ENCODE measurements at regions not wholly inside any gene's neighbourhood (a gene's known extent, or its start where the extent isn't known, plus 50 kb on each side); places are given as distances from the start of the nearest gene placed in this dataset.

DNA sequence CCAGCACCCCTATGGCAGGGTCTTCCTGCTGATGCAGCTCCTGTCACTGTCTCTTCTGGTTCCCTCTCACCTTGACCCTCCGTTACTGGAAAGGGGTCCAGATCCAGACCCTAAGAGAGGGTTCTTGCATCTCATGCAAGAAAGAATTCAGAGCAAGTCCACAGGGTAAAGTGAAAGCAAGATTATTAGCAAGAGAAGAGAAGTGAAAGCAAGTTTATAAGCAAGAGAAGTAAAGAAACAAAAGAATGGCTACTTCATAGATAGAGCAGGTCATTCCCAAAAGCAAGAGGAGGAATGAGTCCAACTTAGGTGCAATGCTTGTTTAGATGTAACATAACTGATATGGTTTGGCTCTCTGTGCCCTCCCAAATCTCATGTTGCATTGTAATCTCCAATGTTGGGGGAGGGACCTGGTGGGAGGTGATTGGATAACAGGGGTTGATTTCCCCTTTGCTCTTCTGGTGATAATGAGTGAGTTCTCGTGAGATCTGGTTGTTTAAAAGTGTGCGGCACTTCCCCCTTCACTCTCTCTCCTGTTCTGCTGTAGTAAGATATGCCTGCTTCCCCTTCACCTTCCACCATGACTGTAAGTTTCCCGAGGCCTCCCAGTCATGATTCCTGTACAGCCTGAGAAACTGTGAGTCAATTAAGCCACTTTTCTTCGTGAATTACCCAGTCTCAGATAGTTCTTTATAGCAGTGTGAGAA is 183.3 kb downstream of the MED10 start:
- TF ChIP-seq, protein P1, sequence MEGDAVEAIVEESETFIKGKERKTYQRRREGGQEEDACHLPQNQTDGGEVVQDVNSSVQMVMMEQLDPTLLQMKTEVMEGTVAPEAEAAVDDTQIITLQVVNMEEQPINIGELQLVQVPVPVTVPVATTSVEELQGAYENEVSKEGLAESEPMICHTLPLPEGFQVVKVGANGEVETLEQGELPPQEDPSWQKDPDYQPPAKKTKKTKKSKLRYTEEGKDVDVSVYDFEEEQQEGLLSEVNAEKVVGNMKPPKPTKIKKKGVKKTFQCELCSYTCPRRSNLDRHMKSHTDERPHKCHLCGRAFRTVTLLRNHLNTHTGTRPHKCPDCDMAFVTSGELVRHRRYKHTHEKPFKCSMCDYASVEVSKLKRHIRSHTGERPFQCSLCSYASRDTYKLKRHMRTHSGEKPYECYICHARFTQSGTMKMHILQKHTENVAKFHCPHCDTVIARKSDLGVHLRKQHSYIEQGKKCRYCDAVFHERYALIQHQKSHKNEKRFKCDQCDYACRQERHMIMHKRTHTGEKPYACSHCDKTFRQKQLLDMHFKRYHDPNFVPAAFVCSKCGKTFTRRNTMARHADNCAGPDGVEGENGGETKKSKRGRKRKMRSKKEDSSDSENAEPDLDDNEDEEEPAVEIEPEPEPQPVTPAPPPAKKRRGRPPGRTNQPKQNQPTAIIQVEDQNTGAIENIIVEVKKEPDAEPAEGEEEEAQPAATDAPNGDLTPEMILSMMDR (IDR thresholded peaks at IDR 0.05), result no peak
- CTCF ChIA-PET, result no interaction called here
- Mint-ChIP-seq H3K27me3 (peaks cover 9% of the 10 kb centered on the region), H3K9me3 (no peaks in the 10 kb centered on the region), H3K4me3 (no peak overlapping the region), H3K4me1 (ENCODE audit: low read depth) (no peaks in the 10 kb centered on the region), H3K27ac (no peak overlapping the region), H3K36me3 (ENCODE audit: low read depth) (no peaks in the 10 kb centered on the region)
- ATAC-seq, result no peak
- DNase-seq, result no peak
- POLR2A ChIA-PET, result no interaction called here
- intact Hi-C loops (cut with micrococcal nuclease), result no loop called here

DNA sequence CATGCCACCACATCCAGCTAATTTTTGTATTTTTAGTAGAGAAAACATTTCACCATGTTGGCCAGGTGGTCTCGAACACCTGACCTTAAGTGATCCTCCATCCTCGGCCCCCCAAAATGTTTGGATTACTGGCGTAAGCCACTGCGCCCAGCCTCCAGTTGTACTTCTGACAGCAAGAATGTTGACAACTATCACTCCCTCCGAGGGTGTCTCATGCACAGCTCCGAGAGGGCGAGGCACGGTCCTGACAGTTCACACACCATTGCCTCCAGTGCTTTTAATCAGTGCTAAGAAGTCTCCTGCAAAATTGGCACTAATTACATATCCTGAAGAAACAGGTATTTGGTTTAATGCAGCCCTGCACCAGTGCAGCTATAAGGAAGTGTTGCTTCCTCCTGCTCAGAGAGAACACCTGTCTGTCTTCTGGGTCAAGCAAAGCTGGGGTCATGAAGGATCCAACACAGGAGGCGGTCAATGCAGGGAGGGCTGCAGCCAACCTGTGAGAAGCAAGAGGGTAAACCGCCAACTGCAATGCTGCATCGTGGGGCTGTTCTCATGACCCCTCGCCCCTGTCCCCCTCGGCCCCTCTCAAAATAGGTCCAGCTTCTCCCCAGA is 184.0 kb downstream of the MED10 start:
- H3K27ac Mint-ChIP-seq, result no peak overlapping the region
- H3K9me3 Mint-ChIP-seq, result no peaks in the 10 kb centered on the region
- H3K4me3 Mint-ChIP-seq, result no peak overlapping the region
- TF ChIP-seq, protein P1 (IDR thresholded peaks at IDR 0.05), result no peak
- peaks cover 9% of the 10 kb centered on the region for H3K27me3 Mint-ChIP-seq
- ChIA-PET CTCF (no interaction called here), POLR2A (no interaction called here)
- no peaks in the 10 kb centered on the region for H3K36me3 Mint-ChIP-seq (ENCODE audit: low read depth)
- H3K4me1 Mint-ChIP-seq (ENCODE audit: low read depth), result no peaks in the 10 kb centered on the region
- no peak for ATAC-seq
- DNase-seq, result no peak
- intact Hi-C loops (cut with micrococcal nuclease), result no loop called here

DNA sequence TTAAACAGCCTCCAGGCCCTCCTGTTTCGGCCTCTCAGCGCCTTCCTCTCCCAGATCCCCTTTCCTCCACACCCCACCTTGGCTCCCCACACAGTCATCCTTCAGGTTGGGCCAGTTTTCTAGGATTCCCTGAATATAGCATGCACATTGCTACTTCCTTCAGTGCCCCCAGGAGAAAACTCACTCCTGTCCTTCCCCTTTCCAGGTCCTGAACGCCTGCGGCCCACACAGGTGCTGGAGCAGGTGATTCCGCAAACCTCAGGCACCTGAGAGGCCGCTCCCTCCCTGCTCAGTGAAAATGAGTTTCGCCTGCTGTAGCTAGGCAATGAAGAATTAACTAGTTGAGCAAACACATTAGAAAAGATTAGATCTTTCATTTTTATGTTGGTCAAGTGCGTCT is 185.0 kb downstream of the MED10 start:
- no peaks in the 10 kb centered on the region for H3K36me3 Mint-ChIP-seq (ENCODE audit: low read depth)
- no peak overlapping the region for H3K4me3 Mint-ChIP-seq
- ATAC-seq, result no peak
- ChIA-PET CTCF (no interaction called here), POLR2A (no interaction called here)
- DNase-seq, result no peak
- peaks cover 9% of the 10 kb centered on the region for H3K27me3 Mint-ChIP-seq
- no peaks in the 10 kb centered on the region for H3K9me3 Mint-ChIP-seq
- intact Hi-C loops (cut with micrococcal nuclease), result no loop called here
- H3K27ac Mint-ChIP-seq, result no peak overlapping the region
- TF ChIP-seq, protein P1 (IDR thresholded peaks at IDR 0.05), result no peak
- no peaks in the 10 kb centered on the region for H3K4me1 Mint-ChIP-seq (ENCODE audit: low read depth)

DNA sequence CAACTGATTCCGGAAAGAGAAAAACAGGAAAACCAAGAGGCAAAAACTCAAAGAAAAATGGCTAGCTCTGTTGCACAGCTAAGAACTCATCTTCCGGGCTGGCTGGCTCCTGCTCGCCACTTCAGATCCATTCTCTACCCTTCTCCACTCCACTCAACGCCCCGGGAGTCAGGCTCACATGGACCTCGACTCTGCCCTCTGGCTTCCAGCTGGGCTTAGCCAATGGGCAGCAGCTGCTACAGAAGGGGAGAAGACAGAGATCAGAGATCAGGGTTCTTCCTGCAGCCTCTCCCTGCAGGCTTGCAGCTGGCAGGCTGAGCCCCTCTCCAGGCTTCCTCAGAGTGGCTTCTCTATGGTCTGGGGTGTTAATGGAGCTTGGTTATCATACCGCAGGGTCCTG is 187.5 kb downstream of the MED10 start:
- intact Hi-C loops (cut with micrococcal nuclease), result no loop called here
- TF ChIP-seq, protein P1 (IDR thresholded peaks at IDR 0.05), result no peak
- ChIA-PET POLR2A (no interaction called here), CTCF (no interaction called here)
- no peaks in the 10 kb centered on the region for H3K9me3 Mint-ChIP-seq
- peaks cover 2% of the 10 kb centered on the region for H3K27me3 Mint-ChIP-seq
- H3K27ac Mint-ChIP-seq, result no peak overlapping the region
- H3K4me3 Mint-ChIP-seq, result no peak overlapping the region
- no peak for ATAC-seq
- no peaks in the 10 kb centered on the region for H3K4me1 Mint-ChIP-seq (ENCODE audit: low read depth)
- H3K36me3 Mint-ChIP-seq (ENCODE audit: low read depth), result no peaks in the 10 kb centered on the region
- no peak for DNase-seq

DNA sequence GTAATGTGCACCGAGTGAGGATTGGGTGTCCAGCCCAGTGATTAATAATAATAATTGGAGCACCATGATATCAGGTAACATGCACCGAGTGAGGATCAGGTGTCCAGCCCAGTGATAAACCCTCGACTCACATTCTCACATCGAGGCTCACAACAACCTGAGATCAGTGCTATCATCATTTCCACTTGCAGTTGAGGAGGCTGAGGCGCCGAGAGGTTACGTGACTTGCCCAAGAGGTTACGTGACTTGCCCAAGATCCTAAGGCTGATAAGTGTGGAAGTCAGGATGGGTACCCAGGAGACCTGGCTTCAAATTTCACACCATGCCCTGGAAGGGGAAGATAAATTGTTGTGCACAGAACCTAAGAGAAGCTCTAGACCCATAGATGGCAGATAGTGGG is 189.4 kb downstream of the MED10 start:
- DNase-seq (no peak), ATAC-seq (no peak)
- intact Hi-C loops (cut with micrococcal nuclease), result no loop called here
- no peak overlapping the region for H3K4me3 Mint-ChIP-seq
- no peaks in the 10 kb centered on the region for H3K9me3 Mint-ChIP-seq
- TF ChIP-seq, protein P1 (IDR thresholded peaks at IDR 0.05), result no peak
- no peaks in the 10 kb centered on the region for H3K36me3 Mint-ChIP-seq (ENCODE audit: low read depth)
- no peak overlapping the region for H3K27ac Mint-ChIP-seq
- CTCF ChIA-PET, result no interaction called here
- POLR2A ChIA-PET, result no interaction called here
- H3K27me3 Mint-ChIP-seq, result no peaks in the 10 kb centered on the region
- H3K4me1 Mint-ChIP-seq (ENCODE audit: low read depth), result no peaks in the 10 kb centered on the region

Data from activated CD8-positive, alpha-beta T cell treated with anti-CD3 and anti-CD28 coated beads for 36 hours (primary cell).